Brain microvascular endothelial cell (primary cell): ENCODE measurements at regions not wholly inside any gene's neighbourhood (a gene's known extent, or its start where the extent isn't known, plus 50 kb on each side); places are given as distances from the start of the nearest gene placed in this dataset.

Experiments used
- DNase-seq: peaks from one replicate; pipeline ENCODE4 v3.0.0-alpha.2; 2020
- H3K27ac ChIP-seq: fragments of 250-450 bp; sonication (Bioruptor Pico); 2 replicates; pipeline ENCODE4 v1.5.1; 2020; ENCODE audit warnings: mild to moderate bottlenecking, moderate library complexity
- H3K27me3 ChIP-seq: fragments of 250-450 bp; sonication (Bioruptor Pico); replicated peaks from 2 replicates; pipeline ENCODE4 v1.5.1; 2020; ENCODE audit warnings: mild to moderate bottlenecking
- H3K36me3 ChIP-seq: fragments of 250-450 bp; sonication (Bioruptor Pico); replicated peaks from 2 replicates; pipeline ENCODE4 v1.5.1; 2020; ENCODE audit warnings: mild to moderate bottlenecking
- H3K4me3 ChIP-seq: 2 replicates; pipeline ENCODE4 v1.5.1; 2011; ENCODE audit warnings: low read depth, mild to moderate bottlenecking, control low read depth, low read length, moderate library complexity
- CTCF ChIP-seq: IDR thresholded peaks from 2 replicates; pipeline ENCODE4 v1.5.1; 2011; ENCODE audit warnings: low read depth, mild to moderate bottlenecking, moderate library complexity, low read length, control low read depth, inconsistent platforms; ENCODE audit errors: missing control alignments
- in situ Hi-C: cut with HindIII; loops from 2 replicates; pipeline ENCODE4 v1.10.0; 2017; ENCODE audit warnings: low sequenced_read_pairs, low pct_ligation_motif_present

- Histone ChIP-seq H3K36me3 (no peaks in the 10 kb centered on the region), H3K27ac (no peak overlapping the region), H3K27me3 (peaks cover 5% of the 10 kb centered on the region), H3K4me3 (no peak overlapping the region)
- no peak for TF ChIP-seq CTCF
- in situ Hi-C loops: no loop called here
- no peak for DNase-seq
Measured at GRCh38 chr5:135706893-135707292, 127.6 kb upstream of the SLC25A48 start.

GRCh38 chr5:135706474-135706873, 127.7 kb upstream of the CXCL14 start:
- no peak for TF ChIP-seq CTCF
- no peak for DNase-seq
- Histone ChIP-seq H3K27me3 (peaks cover 5% of the 10 kb centered on the region), H3K4me3 (no peak overlapping the region), H3K36me3 (no peaks in the 10 kb centered on the region), H3K27ac (no peak overlapping the region)
- in situ Hi-C loops: no loop called here

- TF ChIP-seq CTCF: no peak
Measured at GRCh38 chr5:135705941-135706466, 127.2 kb upstream of the CXCL14 start.

GRCh38 chr5:135705141-135705631, 126.4 kb upstream of the CXCL14 start:
- H3K27me3 ChIP-seq: peaks cover 2% of the 10 kb centered on the region
- in situ Hi-C loops: no loop called here
- H3K36me3 ChIP-seq: no peaks in the 10 kb centered on the region
- no peak for DNase-seq
- no peak overlapping the region for H3K4me3 ChIP-seq
- H3K27ac ChIP-seq: no peak overlapping the region
- no peak for TF ChIP-seq CTCF

More at GRCh38 chr5:135705941-135706466, 127.2 kb upstream of the CXCL14 start:
- Histone ChIP-seq H3K27me3 (peaks cover 2% of the 10 kb centered on the region), H3K36me3 (no peaks in the 10 kb centered on the region), H3K27ac (no peak overlapping the region), H3K4me3 (no peak overlapping the region)
- in situ Hi-C loops: no loop called here
- no peak for DNase-seq

- DNase-seq: no peak
- no peak for TF ChIP-seq CTCF
- no peaks in the 10 kb centered on the region for H3K36me3 ChIP-seq
- no peak overlapping the region for H3K4me3 ChIP-seq
- in situ Hi-C loops: no loop called here
- H3K27me3 ChIP-seq: no peaks in the 10 kb centered on the region
- H3K27ac ChIP-seq: no peak overlapping the region
Measured at GRCh38 chr5:135704616-135705015, 125.8 kb upstream of the CXCL14 start.

GRCh38 chr5:135703016-135703550, 124.3 kb upstream of the CXCL14 start:
- no peak for DNase-seq
- in situ Hi-C loops: no loop called here
- Histone ChIP-seq H3K4me3 (no peak overlapping the region), H3K36me3 (no peaks in the 10 kb centered on the region), H3K27me3 (no peaks in the 10 kb centered on the region), H3K27ac (no peak overlapping the region)
- no peak for TF ChIP-seq CTCF
